Transverse colon (tissue), 4 donors: ENCODE measurements at regions not wholly inside any gene's neighbourhood (a gene's known extent, or its start where the extent isn't known, plus 50 kb on each side); places are given as distances from the start of the nearest gene placed in this dataset.

Source experiments
- DNase-seq: peaks from one replicate; pipeline ENCODE4 v3.0.0-alpha.2; 2019
- H3K27ac ChIP-seq, 4 donors: fragments of 200-600 bp; sonication (generic); 2 replicates each; pipeline ENCODE4 v1.5.1; 2016 to 2018; ENCODE audit warnings: inconsistent platforms in 4 of 4
- H3K27me3 ChIP-seq: fragments of 200-600 bp; sonication (generic); 2 replicates; pipeline ENCODE4 v1.5.1; 2017; ENCODE audit warnings: inconsistent platforms
- H3K36me3 ChIP-seq, 4 donors: fragments of 200-600 bp; sonication (generic); 2 replicates each; pipeline ENCODE4 v1.5.1; 2017 to 2019; ENCODE audit warnings: inconsistent platforms in 4 of 4
- H3K4me1 ChIP-seq, 4 donors: fragments of 200-600 bp; sonication (generic); 2 replicates each; pipeline ENCODE4 v1.5.1; 2017 to 2020; ENCODE audit warnings: inconsistent platforms in 4 of 4
- H3K4me3 ChIP-seq, 4 donors: fragments of 200-600 bp; sonication (generic); 1 replicate in 1 of 4; 2 replicates in 3 of 4; pipeline versions ENCODE4 v1.5.1 to v1.6.1; 2017 to 2019; ENCODE audit warnings: inconsistent platforms in 4 of 4
- H3K9me3 ChIP-seq, 2 donors: fragments of 200-600 bp; sonication (generic); 2 replicates each; pipeline ENCODE4 v1.5.1; 2017 to 2019; ENCODE audit warnings: inconsistent platforms in 2 of 2
- CTCF ChIP-seq, 5 experiments: fragments of 200-600 bp in 3 of 5; fragments of 450-650 bp in 2 of 5; sonication (generic) in 3 of 5; IDR thresholded peaks; 1 replicate in 2 of 5; 2 replicates in 3 of 5; pipeline ENCODE4 v1.5.1; 2016 to 2017; ENCODE audit warnings: antibody characterized with exemption in 5 of 5, inconsistent platforms in 3 of 5, mild to moderate bottlenecking in 2 of 5, moderate library complexity in 1 of 5
- EP300 ChIP-seq: sonication (generic); formaldehyde crosslinking; IDR thresholded peaks from one replicate; pipeline ENCODE4 v1.6.1; 2017; ENCODE audit warnings: antibody characterized with exemption, low read depth
- POLR2A ChIP-seq: fragments of 450-650 bp; IDR thresholded peaks from one replicate; pipeline ENCODE4 v1.6.1; 2016; ENCODE audit warnings: antibody characterized with exemption, mild to moderate bottlenecking, moderate library complexity
- POLR2AphosphoS5 ChIP-seq, 3 donors: sonication (generic); formaldehyde crosslinking; IDR thresholded peaks; one replicate each; pipeline ENCODE4 v1.6.1; 2016; ENCODE audit warnings: antibody characterized with exemption in 3 of 3
- WGBS, 2 donors: methylation state at CpG; one replicate each; pipeline ENCODE4 v1.1.5; 2018; ENCODE audit warnings: low coverage in 1 of 2; 5-methylcytosine and 5-hydroxymethylcytosine counted together
- in situ Hi-C, 4 donors: fragments of 200-750 bp; cut with MboI; loops; one replicate each; pipeline versions ENCODE4 v1.15.0 to v1.15.1; 2017; ENCODE audit warnings: low sequenced_read_pairs in 3 of 4, low pct_ligation_motif_present in 1 of 4, low pct_unique_long_range_greater_than_20kb in 1 of 4
- intact Hi-C: fragments of 100-400 bp; cut with DNase I; formaldehyde crosslinking; loops from one replicate; pipeline ENCODE4 v1.15.1; 2023; ENCODE audit warnings: low total_unique reads

- no peak for TF ChIP-seq EP300
- no peak for TF ChIP-seq POLR2A
- no peak for TF ChIP-seq CTCF (IDR thresholded peaks at IDR 0.05)
- TF ChIP-seq POLR2AphosphoS5 (IDR thresholded peaks at IDR 0.05): no peak
- Histone ChIP-seq H3K27me3 (no peaks in the 10 kb centered on the region), H3K4me3 (no peak overlapping the region), H3K9me3 (no peaks in the 10 kb centered on the region), H3K36me3 (no peaks in the 10 kb centered on the region), H3K27ac (no peak overlapping the region), H3K4me1 (peaks cover 0 to 3% (median 0%) of the 10 kb centered on the region in 4 donors)
- intact Hi-C loops: no loop called here
- in situ Hi-C loops: no loop called here
- 94% methylated on average over 6 of the region's 6 CpGs; no CpG with 5 or more reads in 1 of the 2 donors for WGBS, 2 donors
- no peak for DNase-seq
Measured at GRCh38 chr2:47234456-47234855, 58.1 kb upstream of the CALM2 start.

- H3K4me3 ChIP-seq: no peak overlapping the region
- H3K27ac ChIP-seq: no peak overlapping the region
- H3K4me1 ChIP-seq: peaks cover 0 to 3% (median 0%) of the 10 kb centered on the region in 4 donors
- no peaks in the 10 kb centered on the region for H3K36me3 ChIP-seq
- in situ Hi-C loops (no loop called here), intact Hi-C loops (no loop called here)
- no peaks in the 10 kb centered on the region for H3K27me3 ChIP-seq
- whole genome bisulfite sequencing, 2 donors: 76 to 80% methylated on average over 8 of the region's 8 CpGs
- no peaks in the 10 kb centered on the region for H3K9me3 ChIP-seq
- no peak for DNase-seq
- TF ChIP-seq POLR2A: no peak
- TF ChIP-seq POLR2AphosphoS5 (IDR thresholded peaks at IDR 0.05): peak in 2 of 3 donors; percentile 31 to 49
Measured at GRCh38 chr2:47232738-47233415, 56.6 kb upstream of the CALM2 start.

GRCh38 chr2:47230418-47230817 lies 54.1 kb upstream of the CALM2 start:
- H3K4me1 ChIP-seq: peaks cover 11 to 17% (median 16%) of the 10 kb centered on the region in 4 donors
- H3K36me3 ChIP-seq: no peaks in the 10 kb centered on the region
- 32 to 50% methylated on average over 2 to 4 of the region's 4 CpGs for WGBS, 2 donors
- intact Hi-C loops: no loop called here
- TF ChIP-seq POLR2A (no peak), POLR2AphosphoS5 (IDR thresholded peaks at IDR 0.05) (peak in 2 of 3 donors; percentile 56 to 63)
- H3K27ac ChIP-seq: peak overlapping the region; percentile 14 to 72 (median 48)
- H3K4me3 ChIP-seq: no peak overlapping the region
- peak; percentile 38 for DNase-seq
- H3K9me3 ChIP-seq: no peaks in the 10 kb centered on the region
- H3K27me3 ChIP-seq: no peaks in the 10 kb centered on the region
- in situ Hi-C loops: no loop called here

- in situ Hi-C loops: no loop called here
- no peak overlapping the region for H3K27ac ChIP-seq
Measured at GRCh38 chr2:47227532-47228279, 51.4 kb upstream of the CALM2 start.

More at GRCh38 chr2:47227532-47228279, 51.4 kb upstream of the CALM2 start:
- intact Hi-C loops: no loop called here
- Histone ChIP-seq H3K36me3 (no peaks in the 10 kb centered on the region), H3K4me3 (no peak overlapping the region), H3K27me3 (no peaks in the 10 kb centered on the region), H3K4me1 (peaks cover 14 to 36% (median 17%) of the 10 kb centered on the region in 4 donors), H3K9me3 (no peaks in the 10 kb centered on the region)
- WGBS, 2 donors: 73 to 88% methylated on average over 3 to 9 of the region's 9 CpGs
- TF ChIP-seq CTCF (IDR thresholded peaks at IDR 0.05) (no peak), EP300 (no peak), POLR2A (no peak), POLR2AphosphoS5 (IDR thresholded peaks at IDR 0.05) (no peak)
- no peak for DNase-seq
